Stimulated activated CD8-positive, alpha-beta memory T cell treated with anti-CD3 and anti-CD28 coated beads, Interleukin-12 subunit alpha, Interleukin-12 subunit beta, amount 100 ng/mL, for 1 hour (primary cell): ENCODE measurements at regions not wholly inside any gene's neighbourhood (a gene's known extent, or its start where the extent isn't known, plus 50 kb on each side); places are given as distances from the start of the nearest gene placed in this dataset.

Experiments used
- DNase-seq: peaks from one replicate; pipeline ENCODE4 v3.0.0-alpha.2; 2020; ENCODE audit warnings: low read depth

GRCh38 chr6:139847457-139847813 lies 473.0 kb upstream of the CITED2 start:
- no peak for DNase-seq

- DNase-seq: no peak
Measured at GRCh38 chr6:139846538-139847456, 472.3 kb upstream of the CITED2 start.

- no peak for DNase-seq
Measured at GRCh38 chr6:139844907-139845306, 470.5 kb upstream of the CITED2 start.

- DNase-seq: no peak
Measured at GRCh38 chr6:139841794-139842215, 467.4 kb upstream of the CITED2 start.

- no peak for DNase-seq
Measured at GRCh38 chr6:139839506-139840156, 465.2 kb upstream of the CITED2 start.

GRCh38 chr6:139834232-139834631 lies 459.8 kb upstream of the CITED2 start:
- no peak for DNase-seq

GRCh38 chr6:139833592-139833991 lies 459.1 kb upstream of the CITED2 start:
- DNase-seq: no peak

- DNase-seq: no peak
Measured at GRCh38 chr6:139832493-139833305, 458.3 kb upstream of the CITED2 start.

- DNase-seq: no peak
Measured at GRCh38 chr6:139829576-139829975, 455.1 kb upstream of the CITED2 start.

- DNase-seq: no peak
Measured at GRCh38 chr6:139828751-139829519, 454.5 kb upstream of the CITED2 start.

- DNase-seq: no peak
Measured at GRCh38 chr6:139825935-139826374, 451.5 kb upstream of the CITED2 start.

- DNase-seq: no peak
Measured at GRCh38 chr6:139824864-139825263, 450.4 kb upstream of the CITED2 start.

GRCh38 chr6:139823808-139824126 lies 449.3 kb upstream of the CITED2 start:
- DNase-seq: no peak

GRCh38 chr6:139823099-139823807 lies 448.8 kb upstream of the CITED2 start:
- DNase-seq: no peak

GRCh38 chr6:139821676-139822223 lies 447.3 kb upstream of the CITED2 start:
- no peak for DNase-seq

GRCh38 chr6:139820210-139820609 lies 445.8 kb upstream of the CITED2 start:
- DNase-seq: no peak

- no peak for DNase-seq
Measured at GRCh38 chr6:139819776-139820175, 445.3 kb upstream of the CITED2 start.

- no peak for DNase-seq
Measured at GRCh38 chr6:139812939-139813338, 438.5 kb upstream of the CITED2 start.

GRCh38 chr6:139801571-139802321 lies 427.3 kb upstream of the CITED2 start:
- no peak for DNase-seq

GRCh38 chr6:139800837-139801236 lies 426.4 kb upstream of the CITED2 start:
- DNase-seq: no peak
